SK-N-SH (cell line): ENCODE measurements at regions not wholly inside any gene's neighbourhood (a gene's known extent, or its start where the extent isn't known, plus 50 kb on each side); places are given as distances from the start of the nearest gene placed in this dataset.

Source experiments
- CTCF ChIA-PET: fragments of 300-600, 350-600 bp; formaldehyde crosslinking; extraction: SDS; loops from one replicate; lab custom pipeline; 2021; lab: Yijun Ruan, JAX
- POLR2A ChIA-PET: fragments of 350-600 bp; sonication (Branson Sonifier 250); formaldehyde crosslinking; extraction: SDS; loops from one replicate; lab custom pipeline; 2020; ENCODE audit warnings: antibody characterized with exemption, inconsistent platforms; lab: Yijun Ruan, JAX
- DNase-seq: peaks from one replicate; pipeline ENCODE4 v3.0.0; 2012
- H2AFZ ChIP-seq: fragments of 200-600 bp; sonication (generic); 2 replicates; pipeline ENCODE4 v1.8.1; 2016; ENCODE audit warnings: antibody characterized with exemption, mild to moderate bottlenecking, low read depth
- H3F3A ChIP-seq: fragments of 200-600 bp; sonication (generic); replicated peaks from 2 replicates; pipeline ENCODE3; 2016; ENCODE audit warnings: antibody characterized with exemption, mild to moderate bottlenecking; ENCODE audit not compliant: insufficient read depth
- H3K27ac ChIP-seq, 2 experiments: fragments of 200-500 bp in 1 of 2; fragments of 200-600 bp in 1 of 2; sonication (Bioruptor generic) in 1 of 2; sonication (generic), shearing (Covaris generic) in 1 of 2; 2 replicates each; pipeline versions ENCODE4 v1.5.1 to v1.6.1; 2014 to 2016; ENCODE audit warnings: low read depth in 2 of 2, inconsistent platforms in 1 of 2, low read length in 1 of 2, mild to moderate bottlenecking in 1 of 2, mixed read lengths in 1 of 2
- H3K27me3 ChIP-seq: fragments of 200-600 bp; sonication (generic), shearing (Covaris generic); 2 replicates; pipeline ENCODE4 v1.6.1; 2016; ENCODE audit warnings: mixed run types; ENCODE audit not compliant: insufficient read depth
- H3K36me3 ChIP-seq, 2 experiments: fragments of 200-500 bp in 1 of 2; fragments of 200-600 bp in 1 of 2; sonication (Bioruptor generic) in 1 of 2; sonication (generic) in 1 of 2; replicated peaks in 1 of 2; 2 replicates each; pipeline versions ENCODE3 to v1.5.1; 2014 to 2016; ENCODE audit warnings: low read length in 1 of 2, mild to moderate bottlenecking in 1 of 2; ENCODE audit not compliant: insufficient read depth in 2 of 2, control insufficient read depth in 1 of 2
- H3K4me1 ChIP-seq, 2 experiments: fragments of 200-500 bp in 1 of 2; fragments of 200-600 bp in 1 of 2; sonication (Bioruptor generic) in 1 of 2; sonication (generic), shearing (Covaris generic) in 1 of 2; 2 replicates each; pipeline versions ENCODE4 v1.5.1 to v1.6.1; 2014 to 2016; ENCODE audit warnings: low read depth in 1 of 2, low read length in 1 of 2, mixed run types in 1 of 2; ENCODE audit not compliant: insufficient read depth in 2 of 2, control insufficient read depth in 1 of 2
- H3K4me2 ChIP-seq: fragments of 200-600 bp; sonication (generic), shearing (Covaris generic); 2 replicates; pipeline ENCODE4 v1.6.1; 2017; ENCODE audit warnings: mixed run types
- H3K4me3 ChIP-seq, 2 experiments: fragments of 200-500 bp in 1 of 2; fragments of 200-600 bp in 1 of 2; sonication (Bioruptor generic) in 1 of 2; sonication (generic), shearing (Covaris generic) in 1 of 2; 2 replicates each; pipeline versions ENCODE4 v1.5.1 to v1.8.1; 2014 to 2016; ENCODE audit warnings: low read depth in 2 of 2, inconsistent platforms in 1 of 2, low read length in 1 of 2, mild to moderate bottlenecking in 1 of 2, mixed read lengths in 1 of 2, moderate library complexity in 1 of 2
- H3K79me2 ChIP-seq: fragments of 200-600 bp; sonication (generic); 2 replicates; pipeline ENCODE4 v1.8.1; 2017; ENCODE audit warnings: mild to moderate bottlenecking; ENCODE audit not compliant: insufficient read depth
- H3K9ac ChIP-seq: fragments of 200-600 bp; sonication (generic); 2 replicates; pipeline ENCODE4 v1.6.1; 2017; ENCODE audit warnings: mixed run types
- H3K9me2 ChIP-seq: fragments of 200-600 bp; sonication (generic); 2 replicates; pipeline ENCODE4 v1.6.1; 2017; ENCODE audit warnings: mixed run types
- H3K9me3 ChIP-seq: fragments of 200-600 bp; sonication (generic); 2 replicates; pipeline ENCODE4 v1.6.1; 2017; ENCODE audit warnings: mixed run types, mild to moderate bottlenecking, moderate library complexity
- H4K20me1 ChIP-seq: fragments of 200-600 bp; sonication (generic); 2 replicates; pipeline ENCODE4 v1.6.1; 2017; ENCODE audit warnings: mild to moderate bottlenecking, mixed run types; ENCODE audit not compliant: insufficient read depth
- CHD2 ChIP-seq: fragments of 150-350 bp; IDR thresholded peaks from 2 replicates; pipeline ENCODE4 v1.6.1; 2018; ENCODE audit warnings: low read length; ENCODE audit not compliant: partially characterized antibody
- CTCF ChIP-seq: fragments of 200-600 bp; sonication (generic); IDR thresholded peaks from 2 replicates; pipeline ENCODE4 v1.6.1; 2017; ENCODE audit warnings: antibody characterized with exemption, mild to moderate bottlenecking, moderate library complexity
- ELF1 ChIP-seq: IDR thresholded peaks from 2 replicates; pipeline ENCODE4 v1.4.0; 2012
- EP300 ChIP-seq, 2 experiments: IDR thresholded peaks; 2 replicates each; pipeline versions ENCODE4 v1.4.0 to v1.6.1; 2012; ENCODE audit warnings: borderline replicate concordance in 1 of 2, low read depth in 1 of 2, low read length in 1 of 2
- FOXM1 ChIP-seq: IDR thresholded peaks from 2 replicates; pipeline ENCODE4 v1.4.0; 2012; ENCODE audit warnings: low read depth, mild to moderate bottlenecking
- IRF3 ChIP-seq: fragments of 150-350 bp; IDR thresholded peaks from 2 replicates; pipeline ENCODE4 v1.6.1; 2016; ENCODE audit warnings: mild to moderate bottlenecking, low read depth, low read length
- JUND ChIP-seq: IDR thresholded peaks from 2 replicates; pipeline ENCODE4 v1.4.0; 2012
- MAX ChIP-seq: IDR thresholded peaks from 2 replicates; pipeline ENCODE4 v1.4.0; 2012; ENCODE audit warnings: low read depth
- MEF2A ChIP-seq: IDR thresholded peaks from 2 replicates; pipeline ENCODE4 v1.4.0; 2012; ENCODE audit warnings: low read depth, borderline replicate concordance
- MXI1 ChIP-seq: IDR thresholded peaks from 2 replicates; pipeline ENCODE4 v1.6.1; 2012; ENCODE audit warnings: mild to moderate bottlenecking, low read depth, low read length, improper control_type of control experiment
- PBX3 ChIP-seq: IDR thresholded peaks from 2 replicates; pipeline ENCODE4; 2012
- RCOR1 ChIP-seq: fragments of 150-350 bp; IDR thresholded peaks from 2 replicates; pipeline ENCODE4 v1.6.1; 2017; ENCODE audit warnings: antibody characterized with exemption, low read length
- SIN3A ChIP-seq: IDR thresholded peaks from 2 replicates; pipeline ENCODE4 v1.6.1; 2012; ENCODE audit warnings: low read depth, mild to moderate bottlenecking, low read length, moderate library complexity, borderline replicate concordance
- TCF12 ChIP-seq: IDR thresholded peaks from 2 replicates; pipeline ENCODE4 v1.4.0; 2012
- TEAD4 ChIP-seq: IDR thresholded peaks from 2 replicates; pipeline ENCODE4 v1.4.0; 2012; ENCODE audit warnings: mild to moderate bottlenecking, borderline replicate concordance; ENCODE audit not compliant: insufficient read depth
- YY1 ChIP-seq: IDR thresholded peaks from 2 replicates; pipeline ENCODE4 v1.4.0; 2012; ENCODE audit warnings: low read depth, mild to moderate bottlenecking
- WGBS: methylation state at CpG from one replicate; pipeline ENCODE4 v1.1.6; 2017; ENCODE audit warnings: low lambda C conversion rate; 5-methylcytosine and 5-hydroxymethylcytosine counted together
- TF ChIP-seq, protein P1 (sequence below): fragments of 150-350 bp; IDR thresholded peaks from 2 replicates; pipeline ENCODE4 v1.6.1; 2017; ENCODE audit warnings: antibody characterized with exemption, low read length, low read depth, borderline replicate concordance
- TF ChIP-seq, protein P2 (sequence below): IDR thresholded peaks from 2 replicates; pipeline ENCODE4 v1.4.0; 2012; ENCODE audit warnings: low read depth, borderline replicate concordance

GRCh38 chr3:55161231-55161630 is 233.4 kb upstream of the LRTM1 start:
- Histone ChIP-seq H3K4me3 (peak overlapping the region in 1 of 2 experiments; percentile 27; a peak in 1 of 4 replicates), H3K4me1 (peaks cover 8 to 22% of the 10 kb centered on the region in 2 experiments), H3K9me3 (no peaks in the 10 kb centered on the region), H3K4me2 (peak overlapping the region; percentile 80), H3K27ac (peak overlapping the region; percentile 95 to 100), H4K20me1 (no peaks in the 10 kb centered on the region), H3K27me3 (no peaks in the 10 kb centered on the region), H3K79me2 (no peaks in the 10 kb centered on the region), H2AFZ (peak overlapping the region; percentile 35; the same call in 1 of the 2 replicates), H3K9ac (peak overlapping the region; percentile 72), H3K9me2 (no peaks in the 10 kb centered on the region), H3F3A (peaks cover 33% of the 10 kb centered on the region), H3K36me3 (no peaks in the 10 kb centered on the region)
- POLR2A ChIA-PET = no interaction called here
- CTCF ChIA-PET = no interaction called here
- TF ChIP-seq, protein P1, sequence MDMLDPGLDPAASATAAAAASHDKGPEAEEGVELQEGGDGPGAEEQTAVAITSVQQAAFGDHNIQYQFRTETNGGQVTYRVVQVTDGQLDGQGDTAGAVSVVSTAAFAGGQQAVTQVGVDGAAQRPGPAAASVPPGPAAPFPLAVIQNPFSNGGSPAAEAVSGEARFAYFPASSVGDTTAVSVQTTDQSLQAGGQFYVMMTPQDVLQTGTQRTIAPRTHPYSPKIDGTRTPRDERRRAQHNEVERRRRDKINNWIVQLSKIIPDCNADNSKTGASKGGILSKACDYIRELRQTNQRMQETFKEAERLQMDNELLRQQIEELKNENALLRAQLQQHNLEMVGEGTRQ = no peak
- no peak for TF ChIP-seq SIN3A
- no peak for TF ChIP-seq IRF3
- TF ChIP-seq MXI1 = no peak
- no peak for TF ChIP-seq MAX
- no peak for TF ChIP-seq CTCF
- no peak for TF ChIP-seq MEF2A
- TF ChIP-seq CHD2 = no peak
- TF ChIP-seq JUND = no peak
- TF ChIP-seq, protein P2, sequence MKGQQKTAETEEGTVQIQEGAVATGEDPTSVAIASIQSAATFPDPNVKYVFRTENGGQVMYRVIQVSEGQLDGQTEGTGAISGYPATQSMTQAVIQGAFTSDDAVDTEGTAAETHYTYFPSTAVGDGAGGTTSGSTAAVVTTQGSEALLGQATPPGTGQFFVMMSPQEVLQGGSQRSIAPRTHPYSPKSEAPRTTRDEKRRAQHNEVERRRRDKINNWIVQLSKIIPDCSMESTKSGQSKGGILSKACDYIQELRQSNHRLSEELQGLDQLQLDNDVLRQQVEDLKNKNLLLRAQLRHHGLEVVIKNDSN = no peak
- TF ChIP-seq ELF1 = no peak
- TF ChIP-seq RCOR1 = no peak
- TF ChIP-seq YY1 = no peak
- no peak for TF ChIP-seq PBX3
- no peak for TF ChIP-seq TEAD4
- TF ChIP-seq TCF12 = no peak
- no peak for TF ChIP-seq FOXM1
- no peak for TF ChIP-seq EP300 (IDR thresholded peaks at IDR 0.05; ENCODE audit: borderline replicate concordance in 1 of 2, low read depth in 1 of 2, low read length in 1 of 2)
- 73% methylated on average over 3 of the region's 3 CpGs for WGBS
- DNase-seq = no peak
